ENCODE measurements at regions not wholly inside any gene's neighbourhood (a gene's known extent, or its start where the extent isn't known, plus 50 kb on each side); places are given as distances from the start of the nearest gene placed in this dataset.

DNA sequence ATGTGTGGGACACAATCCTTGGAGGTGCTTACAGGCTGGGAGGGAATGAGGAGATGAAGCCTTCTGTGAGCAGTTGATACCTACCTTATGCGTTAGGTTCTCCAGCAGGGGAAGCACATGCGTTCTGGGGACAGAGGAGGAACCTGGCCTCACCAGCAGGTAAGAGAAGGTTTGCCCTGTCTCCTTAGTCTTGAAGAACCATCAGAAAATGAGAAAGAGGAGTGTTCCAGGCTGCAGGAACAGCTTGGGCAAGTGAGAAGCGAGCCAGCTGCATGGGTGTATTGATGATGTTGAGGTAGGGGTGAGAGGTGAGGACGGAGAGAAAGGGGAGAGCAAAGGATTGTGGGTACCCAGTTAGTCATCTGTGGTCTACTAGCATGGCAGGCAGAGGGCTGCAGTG is 156.9 kb upstream of the MVB12B start:
- H3K4me2 ChIP-seq (ENCODE audit: insufficient read depth, low read length): no peak overlapping the region
- no peaks in the 10 kb centered on the region for H3K4me1 ChIP-seq (replicated peaks in 1 of 2; ENCODE audit: control insufficient read depth in 2 of 2, insufficient read depth in 2 of 2, low read length in 2 of 2)
- peaks cover 7 to 43% of the 10 kb centered on the region in 2 experiments; a peak in 4 of 5 replicates for H3K27me3 ChIP-seq (ENCODE audit: control insufficient read depth in 2 of 2, insufficient read depth in 2 of 2, low read length in 2 of 2)
- in situ Hi-C loops (cut with MboI): no loop called here
- FAIRE-seq: no peak
- DNase-seq (ENCODE audit: extremely low read depth in 1 of 4, low spot score in 3 of 4): no peak
- no peaks in the 10 kb centered on the region for H3K9me1 ChIP-seq (ENCODE audit: control insufficient read depth, insufficient read depth, low read length)
- no peak overlapping the region for H3K9ac ChIP-seq (ENCODE audit: insufficient read depth in 1 of 2, low read depth in 2 of 2, low read length in 2 of 2)
- ATAC-seq: no peak
- POLR2A ChIA-PET: no interaction called here
- H3K36me3 ChIP-seq (ENCODE audit: control insufficient read depth, insufficient read depth, low read length): no peaks in the 10 kb centered on the region
- intact Hi-C loops (cut with micrococcal nuclease): no loop called here
- H3K27ac ChIP-seq (ENCODE audit: extremely low read depth, low read depth, low read length): no peak overlapping the region
- no peak overlapping the region for H3K4me3 ChIP-seq
- BruUV-seq (replicated peaks): no TSS peak
- H4K20me1 ChIP-seq (replicated peaks; ENCODE audit: control insufficient read depth, insufficient read depth, low read length): no peaks in the 10 kb centered on the region; the same call in 1 of the 2 replicates
- 3% methylated on average over 4 of the region's 4 CpGs for WGBS (ENCODE audit: insufficient coverage, low coverage, missing lambda C conversion rate)
- no peak for TF ChIP-seq CREB3L1 (IDR thresholded peaks at IDR 0.05; ENCODE audit: borderline replicate concordance, low read depth)
- TF ChIP-seq BCLAF1 (IDR thresholded peaks at IDR 0.05; ENCODE audit: borderline replicate concordance in 1 of 2, control insufficient read depth in 1 of 2, low read depth in 2 of 2, low read length in 1 of 2): no peak
- no peak for TF ChIP-seq ZNF263 (CRISPR knock-in tag; IDR thresholded peaks at IDR 0.05; ENCODE audit: borderline replicate concordance)
- TF ChIP-seq PTRF (tag; IDR thresholded peaks at IDR 0.05): no peak
- TF ChIP-seq CSDE1 (IDR thresholded peaks at IDR 0.05): no peak
- TF ChIP-seq HNRNPLL (IDR thresholded peaks at IDR 0.05; ENCODE audit: low read depth, low read length, poor library complexity, severe bottlenecking): no peak
- no peaks in the 10 kb centered on the region for H3K79me2 ChIP-seq (ENCODE audit: control insufficient read depth, insufficient read depth, low read length)
- H3K9me3 ChIP-seq (replicated peaks; ENCODE audit: control insufficient read depth, insufficient read depth, low read depth, low read length): no peaks in the 10 kb centered on the region
- CTCF ChIA-PET (ENCODE audit: low intra/inter-chr PET ratio): no interaction called here
- H2AFZ ChIP-seq (ENCODE audit: low read depth, low read length): no peak overlapping the region

Data from K562 (cell line).